MM.1S (cell line): ENCODE measurements at regions not wholly inside any gene's neighbourhood (a gene's known extent, or its start where the extent isn't known, plus 50 kb on each side); places are given as distances from the start of the nearest gene placed in this dataset.
"Not testable (repeated sequence)": the region's sequence is repeated elsewhere in the genome, so short reads cannot be mapped to it uniquely, and the experiment has no call there.

Experiments
- DNase-seq: peaks from one replicate; pipeline ENCODE4 v3.0.0-alpha.2; 2015
- H2AFZ ChIP-seq: fragments of 300-600 bp; sonication (generic); 2 replicates; pipeline ENCODE4 v1.6.0; 2016; ENCODE audit warnings: antibody characterized with exemption, low read length
- H3F3A ChIP-seq: fragments of 300-600 bp; sonication (generic); 2 replicates; pipeline ENCODE4 v1.6.1; 2016; ENCODE audit warnings: mild to moderate bottlenecking, antibody characterized with exemption, low read length, moderate library complexity, mixed read lengths; ENCODE audit not compliant: insufficient read depth
- H3K27ac ChIP-seq: fragments of 300-600 bp; sonication (generic); 2 replicates; pipeline ENCODE4 v1.5.1; 2016; ENCODE audit warnings: mild to moderate bottlenecking, low read length
- H3K27me3 ChIP-seq: fragments of 300-600 bp; sonication (generic); replicated peaks from 2 replicates; pipeline ENCODE4 v1.6.0; 2016; ENCODE audit warnings: low read length; ENCODE audit not compliant: insufficient read depth
- H3K36me3 ChIP-seq: fragments of 300-600 bp; sonication (generic); replicated peaks from 2 replicates; pipeline ENCODE4 v1.6.1; 2016; ENCODE audit warnings: mild to moderate bottlenecking, low read length, mixed read lengths; ENCODE audit not compliant: insufficient read depth
- H3K4me1 ChIP-seq: fragments of 300-600 bp; sonication (generic); 2 replicates; pipeline ENCODE4 v1.6.1; 2016; ENCODE audit warnings: low read length, mixed read lengths
- H3K4me2 ChIP-seq: fragments of 300-600 bp; sonication (generic); 2 replicates; pipeline ENCODE4 v1.6.0; 2016; ENCODE audit warnings: low read depth, low read length
- H3K4me3 ChIP-seq: fragments of 300-600 bp; sonication (generic); 2 replicates; pipeline ENCODE4 v1.5.1; 2016; ENCODE audit warnings: low read length, mixed read lengths
- H3K79me2 ChIP-seq: fragments of 300-600 bp; sonication (generic); 2 replicates; pipeline ENCODE4 v1.6.1; 2016; ENCODE audit warnings: mixed run types, low read length, mixed read lengths
- H3K9ac ChIP-seq: fragments of 300-600 bp; sonication (generic); 2 replicates; pipeline ENCODE4 v1.6.1; 2016; ENCODE audit warnings: low read length, mixed read lengths
- H3K9me2 ChIP-seq: fragments of 300-600 bp; sonication (generic); replicated peaks from 2 replicates; pipeline ENCODE4 v1.6.1; 2016; ENCODE audit warnings: mild to moderate bottlenecking, low read length, mixed read lengths; ENCODE audit not compliant: insufficient read depth
- H3K9me3 ChIP-seq: fragments of 300-600 bp; sonication (generic); replicated peaks from 2 replicates; pipeline ENCODE4 v1.6.1; 2016; ENCODE audit warnings: mild to moderate bottlenecking, low read length, mixed read lengths; ENCODE audit not compliant: insufficient read depth
- H4K20me1 ChIP-seq: fragments of 300-600 bp; sonication (generic); 2 replicates; pipeline ENCODE4 v1.6.1; 2016; ENCODE audit warnings: mild to moderate bottlenecking, low read length, moderate library complexity, mixed read lengths; ENCODE audit not compliant: insufficient read depth
- EZH2 ChIP-seq: fragments of 300-600 bp; sonication (generic); optimal IDR thresholded peaks from 2 replicates; pipeline ENCODE3; 2017; ENCODE audit warnings: low read depth, mild to moderate bottlenecking, antibody characterized with exemption, low read length, mixed read lengths
- EZH2phosphoT487 ChIP-seq: fragments of 300-600 bp; sonication (generic); IDR thresholded peaks from 2 replicates; pipeline ENCODE4 v1.6.1; 2018; ENCODE audit warnings: antibody characterized with exemption, low read length
- TF ChIP-seq, protein P1 (sequence below): fragments of 300-600 bp; sonication (generic); IDR thresholded peaks from 2 replicates; pipeline ENCODE4 v1.5.1; 2016; ENCODE audit warnings: antibody characterized with exemption, low read length, mixed read lengths

- H3K4me2 ChIP-seq, result no peak overlapping the region
- no peak for DNase-seq
- H3K9me3 ChIP-seq, result no peaks in the 10 kb centered on the region
- no peaks in the 10 kb centered on the region for H3K36me3 ChIP-seq
- H3K4me3 ChIP-seq, result no peak overlapping the region
- H2AFZ ChIP-seq, result no peak overlapping the region
- H3K9me2 ChIP-seq, result no peaks in the 10 kb centered on the region
- H3K9ac ChIP-seq, result no peak overlapping the region
- H3K27ac ChIP-seq, result no peak overlapping the region
- H3K27me3 ChIP-seq, result no peaks in the 10 kb centered on the region
- H3K4me1 ChIP-seq, result no peaks in the 10 kb centered on the region
- H4K20me1 ChIP-seq, result no peaks in the 10 kb centered on the region
- TF ChIP-seq, protein P1, sequence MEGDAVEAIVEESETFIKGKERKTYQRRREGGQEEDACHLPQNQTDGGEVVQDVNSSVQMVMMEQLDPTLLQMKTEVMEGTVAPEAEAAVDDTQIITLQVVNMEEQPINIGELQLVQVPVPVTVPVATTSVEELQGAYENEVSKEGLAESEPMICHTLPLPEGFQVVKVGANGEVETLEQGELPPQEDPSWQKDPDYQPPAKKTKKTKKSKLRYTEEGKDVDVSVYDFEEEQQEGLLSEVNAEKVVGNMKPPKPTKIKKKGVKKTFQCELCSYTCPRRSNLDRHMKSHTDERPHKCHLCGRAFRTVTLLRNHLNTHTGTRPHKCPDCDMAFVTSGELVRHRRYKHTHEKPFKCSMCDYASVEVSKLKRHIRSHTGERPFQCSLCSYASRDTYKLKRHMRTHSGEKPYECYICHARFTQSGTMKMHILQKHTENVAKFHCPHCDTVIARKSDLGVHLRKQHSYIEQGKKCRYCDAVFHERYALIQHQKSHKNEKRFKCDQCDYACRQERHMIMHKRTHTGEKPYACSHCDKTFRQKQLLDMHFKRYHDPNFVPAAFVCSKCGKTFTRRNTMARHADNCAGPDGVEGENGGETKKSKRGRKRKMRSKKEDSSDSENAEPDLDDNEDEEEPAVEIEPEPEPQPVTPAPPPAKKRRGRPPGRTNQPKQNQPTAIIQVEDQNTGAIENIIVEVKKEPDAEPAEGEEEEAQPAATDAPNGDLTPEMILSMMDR, result no peak
- no peak for TF ChIP-seq EZH2phosphoT487
- H3F3A ChIP-seq, result no peaks in the 10 kb centered on the region
- H3K79me2 ChIP-seq, result no peaks in the 10 kb centered on the region
These were observed 128.8 kb downstream of the RASSF10 start for GRCh38 chr11:13137844-13138301.

- DNase-seq, H3F3A ChIP-seq, H3K9me3 ChIP-seq, H3K4me1 ChIP-seq, H3K9ac ChIP-seq, H3K79me2 ChIP-seq, H3K27ac ChIP-seq, H2AFZ ChIP-seq, H3K4me2 ChIP-seq, H3K27me3 ChIP-seq, H3K4me3 ChIP-seq, H4K20me1 ChIP-seq, H3K36me3 ChIP-seq, H3K9me2 ChIP-seq: not testable (repeated sequence)
These were observed 130.0 kb downstream of the RASSF10 start for GRCh38 chr11:13139085-13139484.

- no peaks in the 10 kb centered on the region for H3K27me3 ChIP-seq
- TF ChIP-seq EZH2phosphoT487 (no peak), EZH2 (no peak)
- TF ChIP-seq, protein P1, result no peak
- H4K20me1 ChIP-seq, result no peaks in the 10 kb centered on the region
- H3K4me1 ChIP-seq, result no peaks in the 10 kb centered on the region
- H3K9me3 ChIP-seq, result no peaks in the 10 kb centered on the region
- no peaks in the 10 kb centered on the region for H3K79me2 ChIP-seq
- H2AFZ ChIP-seq, result no peak overlapping the region
- H3K36me3 ChIP-seq, result no peaks in the 10 kb centered on the region
- H3K4me3 ChIP-seq, result no peak overlapping the region
- H3K9me2 ChIP-seq, result no peaks in the 10 kb centered on the region
- no peaks in the 10 kb centered on the region for H3F3A ChIP-seq
- DNase-seq, result no peak
- H3K27ac ChIP-seq, result no peak overlapping the region
- H3K4me2 ChIP-seq, result no peak overlapping the region
- H3K9ac ChIP-seq, result no peak overlapping the region
These were observed 131.1 kb downstream of the RASSF10 start for GRCh38 chr11:13140028-13140870.

DNA sequence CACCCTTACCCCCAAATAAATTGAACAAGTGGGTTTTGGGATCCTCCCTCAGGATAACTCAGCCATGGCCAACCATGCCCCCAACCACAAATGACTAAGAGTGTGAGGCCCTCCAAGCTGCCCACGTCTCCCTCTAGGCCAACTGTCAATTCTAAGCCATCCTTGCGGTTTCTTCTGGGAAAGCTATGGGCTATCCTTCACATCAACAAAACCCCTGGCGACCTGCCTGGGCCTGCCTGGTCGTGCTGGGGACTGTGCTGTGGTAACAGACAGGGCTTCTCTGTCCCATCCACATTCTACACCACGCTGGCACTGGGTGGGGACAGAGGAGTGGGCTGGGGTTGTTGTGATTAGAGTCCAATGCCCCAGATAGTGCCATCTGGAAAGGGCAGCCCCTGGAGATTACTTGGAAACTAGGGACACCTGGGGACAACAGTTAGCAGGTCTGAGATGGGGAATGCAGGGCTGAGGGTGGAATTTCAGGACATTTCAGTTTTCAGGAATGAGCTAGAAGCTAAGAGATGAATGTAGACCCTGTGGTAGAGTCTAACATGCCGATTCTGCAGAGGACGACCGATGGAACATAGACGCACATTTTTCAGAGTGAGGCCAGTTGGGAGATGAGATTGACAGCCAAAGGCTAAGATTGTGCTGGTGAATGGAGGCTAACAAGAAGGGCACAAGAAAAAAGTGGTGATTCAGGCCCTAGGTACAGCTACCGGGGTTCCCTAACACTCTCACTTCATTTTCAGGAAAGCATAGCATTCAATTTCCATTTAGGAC, 131.9 kb downstream of the RASSF10 start:
- no peak overlapping the region for H3K4me3 ChIP-seq
- H3K4me2 ChIP-seq, result no peak overlapping the region
- no peak for TF ChIP-seq EZH2phosphoT487
- no peak for TF ChIP-seq EZH2
- TF ChIP-seq, protein P1, result no peak
- H3K4me1 ChIP-seq, result no peaks in the 10 kb centered on the region
- H3K9ac ChIP-seq, result no peak overlapping the region
- H3K9me3 ChIP-seq, result no peaks in the 10 kb centered on the region
- H3K27me3 ChIP-seq, result no peaks in the 10 kb centered on the region
- H3K79me2 ChIP-seq, result no peaks in the 10 kb centered on the region
- H2AFZ ChIP-seq, result no peak overlapping the region
- H3K36me3 ChIP-seq, result no peaks in the 10 kb centered on the region
- H3K27ac ChIP-seq, result no peak overlapping the region
- no peak for DNase-seq
- H4K20me1 ChIP-seq, result no peaks in the 10 kb centered on the region
- no peaks in the 10 kb centered on the region for H3K9me2 ChIP-seq
- no peaks in the 10 kb centered on the region for H3F3A ChIP-seq
